T1000 (cell line): ENCODE measurements at regions not wholly inside any gene's neighbourhood (a gene's known extent, or its start where the extent isn't known, plus 50 kb on each side); places are given as distances from the start of the nearest gene placed in this dataset.
"Not testable (repeated sequence)": the region's sequence is repeated elsewhere in the genome, so short reads cannot be mapped to it uniquely, and the experiment has no call there.

Experiments used
- DNase-seq: peaks from one replicate; lab custom pipeline; 2025; ENCODE audit warnings: mixed read lengths; lab: John Stamatoyannopoulos, UW

- no peak for DNase-seq
Observed at GRCh38 chr16:6856578-6856977, 476.1 kb upstream of the RBFOX1 start.

GRCh38 chr16:6853565-6853964, 479.1 kb upstream of the RBFOX1 start:
- no peak for DNase-seq

GRCh38 chr16:6852643-6853225, 479.9 kb upstream of the RBFOX1 start:
- no peak for DNase-seq

GRCh38 chr16:6846452-6846851, 486.2 kb upstream of the RBFOX1 start:
- no peak for DNase-seq

- no peak for DNase-seq
Observed at GRCh38 chr16:6841392-6841791, 491.3 kb upstream of the RBFOX1 start.

- DNase-seq, result no peak
Observed at GRCh38 chr16:6837722-6838121, 494.9 kb upstream of the RBFOX1 start.

GRCh38 chr16:6836766-6837165, 495.9 kb upstream of the RBFOX1 start:
- no peak for DNase-seq

- DNase-seq, result no peak
Observed at GRCh38 chr16:6835941-6836340, 496.7 kb upstream of the RBFOX1 start.

- no peak for DNase-seq
Observed at GRCh38 chr16:6835516-6835915, 497.1 kb upstream of the RBFOX1 start.

- no peak for DNase-seq
Observed at GRCh38 chr16:6828690-6829089, 504.0 kb upstream of the RBFOX1 start.

GRCh38 chr16:6827931-6828330, 504.7 kb upstream of the RBFOX1 start:
- no peak for DNase-seq

- no peak for DNase-seq
Observed at GRCh38 chr16:6827267-6827666, 505.4 kb upstream of the RBFOX1 start.

GRCh38 chr16:6822041-6822440, 510.6 kb upstream of the RBFOX1 start:
- DNase-seq, result no peak

- DNase-seq, result no peak
Observed at GRCh38 chr16:6804461-6804860, 528.2 kb upstream of the RBFOX1 start.

GRCh38 chr16:6803176-6803575, 529.5 kb upstream of the RBFOX1 start:
- DNase-seq, result no peak

GRCh38 chr16:6797223-6797622, 535.4 kb upstream of the RBFOX1 start:
- DNase-seq, result no peak

GRCh38 chr16:6777624-6778023, 555.0 kb upstream of the RBFOX1 start:
- no peak for DNase-seq

- DNase-seq, result no peak
Observed at GRCh38 chr16:6775712-6776111, 556.9 kb upstream of the RBFOX1 start.

GRCh38 chr16:6771956-6772355, 560.7 kb upstream of the RBFOX1 start:
- DNase-seq, result no peak

GRCh38 chr16:6753553-6753952, 579.1 kb upstream of the RBFOX1 start:
- no peak for DNase-seq

GRCh38 chr16:6751191-6751590, 581.5 kb upstream of the RBFOX1 start:
- DNase-seq, result no peak

- DNase-seq, result no peak
Observed at GRCh38 chr16:6749698-6750097, 582.9 kb upstream of the RBFOX1 start.

- DNase-seq, result not testable (repeated sequence)
Observed at GRCh38 chr16:6736302-6736701, 596.3 kb upstream of the RBFOX1 start.

GRCh38 chr16:6735631-6736030, 597.0 kb upstream of the RBFOX1 start:
- no peak for DNase-seq

GRCh38 chr16:6732166-6732565, 600.5 kb upstream of the RBFOX1 start:
- no peak for DNase-seq
